H1 (cell line): ENCODE measurements at regions not wholly inside any gene's neighbourhood (a gene's known extent, or its start where the extent isn't known, plus 50 kb on each side); places are given as distances from the start of the nearest gene placed in this dataset.

Experiments
- CTCF ChIA-PET: fragments of 300-600 bp; sonication (Branson Sonifier 250); formaldehyde crosslinking; loops from one replicate; lab custom pipeline; 2021; ENCODE audit not compliant: partially characterized antibody; lab: Charles Lee
- POLR2A ChIA-PET: fragments of 300-600 bp; sonication (Branson Sonifier 250); formaldehyde crosslinking; loops from one replicate; lab custom pipeline; 2021; ENCODE audit warnings: inconsistent platforms; ENCODE audit not compliant: partially characterized antibody; lab: Charles Lee
- DNase-seq, 2 experiments: peaks; one replicate each; pipeline versions ENCODE4 v3.0.0 to v3.0.0-alpha.2; 2010 to 2022; ENCODE audit warnings: low spot score in 2 of 2, low read depth in 1 of 2, mixed read lengths in 1 of 2
- FAIRE-seq: peaks from 2 replicates; lab custom pipeline; 2011; peaks lifted over from hg19 to GRCh38; lab: Jason Lieb, UNC
- H2AFZ ChIP-seq: 2 replicates; pipeline ENCODE4 v1.8.1; 2012; ENCODE audit warnings: low read length, inconsistent platforms
- H2AK5ac ChIP-seq: 2 replicates; pipeline ENCODE4 v1.6.1; 2013; ENCODE audit warnings: low read depth, low read length
- H2BK120ac ChIP-seq: replicated peaks from 2 replicates; pipeline ENCODE3; 2013; ENCODE audit warnings: low read depth, low read length, inconsistent platforms
- H2BK12ac ChIP-seq: 2 replicates; pipeline ENCODE4 v1.6.1; 2013; ENCODE audit warnings: low read depth, low read length
- H2BK15ac ChIP-seq: 2 replicates; pipeline ENCODE4 v1.6.1; 2013; ENCODE audit warnings: low read length
- H2BK20ac ChIP-seq: 2 replicates; pipeline ENCODE4 v1.6.1; 2013; ENCODE audit warnings: low read length
- H2BK5ac ChIP-seq: 2 replicates; pipeline ENCODE4 v1.6.1; 2013; ENCODE audit warnings: low read depth, low read length
- H3K14ac ChIP-seq: 2 replicates; pipeline ENCODE4 v1.6.1; 2013; ENCODE audit warnings: inconsistent platforms; ENCODE audit not compliant: insufficient read length
- H3K18ac ChIP-seq: 2 replicates; pipeline ENCODE4 v1.6.1; 2013; ENCODE audit warnings: low read length; ENCODE audit errors: extremely low read depth
- H3K23ac ChIP-seq: 2 replicates; pipeline ENCODE4 v1.6.1; 2013; ENCODE audit warnings: inconsistent platforms; ENCODE audit not compliant: insufficient read length
- H3K23me2 ChIP-seq: 2 replicates; pipeline ENCODE4 v1.6.1; 2013; ENCODE audit warnings: low read depth, low read length
- H3K27ac ChIP-seq: 2 replicates; pipeline ENCODE4 v1.6.1; 2011; ENCODE audit warnings: low read depth, low read length, inconsistent platforms
- H3K27me3 ChIP-seq, 4 experiments: replicated peaks in 1 of 4; 1 replicate in 1 of 4; 2 replicates in 3 of 4; pipeline versions ENCODE4 v1.6.1 to v1.8.1; 2011 to 2013; ENCODE audit warnings: low read length in 3 of 4, mild to moderate bottlenecking in 3 of 4, inconsistent platforms in 2 of 4, mixed read lengths in 2 of 4, moderate library complexity in 1 of 4; ENCODE audit not compliant: control insufficient read depth in 3 of 4, insufficient read depth in 3 of 4; ENCODE audit errors: extremely low read depth in 1 of 4
- H3K36me3 ChIP-seq, 4 experiments: 2 replicates each; pipeline versions ENCODE4 v1.6.1 to v1.8.1; 2011 to 2013; ENCODE audit warnings: mild to moderate bottlenecking in 4 of 4, low read length in 3 of 4, moderate library complexity in 2 of 4, control low read depth in 1 of 4, inconsistent platforms in 1 of 4; ENCODE audit not compliant: insufficient read depth in 4 of 4, control insufficient read depth in 2 of 4
- H3K4ac ChIP-seq: replicated peaks from 2 replicates; pipeline ENCODE3; 2013; ENCODE audit warnings: low read length, low read depth, mixed read lengths, inconsistent platforms; ENCODE audit not compliant: insufficient read length
- H3K4me1 ChIP-seq, 4 experiments: replicated peaks in 1 of 4; 1 replicate in 1 of 4; 2 replicates in 3 of 4; pipeline versions ENCODE4 v1.6.1 to v1.8.1; 2011 to 2013; ENCODE audit warnings: low read length in 3 of 4, inconsistent platforms in 2 of 4, mixed read lengths in 1 of 4; ENCODE audit not compliant: insufficient read depth in 4 of 4, control insufficient read depth in 3 of 4
- H3K4me2 ChIP-seq, 2 experiments: 2 replicates each; pipeline versions ENCODE4 v1.6.1 to v1.8.1; 2011 to 2013; ENCODE audit warnings: low read depth in 2 of 2, low read length in 2 of 2, control low read depth in 1 of 2, inconsistent platforms in 1 of 2, mild to moderate bottlenecking in 1 of 2; ENCODE audit not compliant: insufficient read depth in 1 of 2
- H3K4me3 ChIP-seq, 4 experiments: fragments of 200-600, 300-600 bp in 1 of 4; sonication (generic), shearing (Covaris generic), sonication (Bioruptor Twin) in 1 of 4; 2 replicates each; pipeline versions ENCODE4 v1.5.1 to v1.8.1; 2011 to 2016; ENCODE audit warnings: low read length in 4 of 4, low read depth in 3 of 4, control low read depth in 2 of 4, inconsistent platforms in 2 of 4, mild to moderate bottlenecking in 2 of 4, mixed read lengths in 1 of 4, moderate library complexity in 1 of 4; ENCODE audit not compliant: insufficient read depth in 2 of 4; ENCODE audit errors: extremely low read depth in 1 of 4
- H3K56ac ChIP-seq: replicated peaks from 2 replicates; pipeline ENCODE3; 2013; ENCODE audit warnings: low read depth, mild to moderate bottlenecking, mixed read lengths, low read length, inconsistent platforms; ENCODE audit not compliant: insufficient read length
- H3K79me1 ChIP-seq: 2 replicates; pipeline ENCODE4 v1.6.1; 2013; ENCODE audit warnings: low read depth, low read length, control low read depth
- H3K79me2 ChIP-seq, 2 experiments: 2 replicates each; pipeline versions ENCODE4 v1.6.1 to v1.8.1; 2012 to 2013; ENCODE audit warnings: low read length in 2 of 2, mild to moderate bottlenecking in 2 of 2, inconsistent platforms in 1 of 2; ENCODE audit not compliant: insufficient read depth in 2 of 2, control insufficient read depth in 1 of 2
- H3K9ac ChIP-seq, 4 experiments: replicated peaks in 1 of 4; 1 replicate in 1 of 4; 2 replicates in 3 of 4; pipeline versions ENCODE4 v1.6.1 to v1.8.1; 2011 to 2013; ENCODE audit warnings: low read depth in 3 of 4, low read length in 3 of 4, control low read depth in 2 of 4, mild to moderate bottlenecking in 2 of 4, moderate library complexity in 2 of 4, inconsistent platforms in 1 of 4; ENCODE audit errors: extremely low read depth in 1 of 4
- H3K9me3 ChIP-seq, 2 experiments: 2 replicates each; pipeline versions ENCODE4 v1.6.1 to v1.8.1; 2012 to 2013; ENCODE audit warnings: mild to moderate bottlenecking in 2 of 2, moderate library complexity in 2 of 2, control low read depth in 1 of 2, inconsistent platforms in 1 of 2, low read depth in 1 of 2, low read length in 1 of 2, mixed read lengths in 1 of 2; ENCODE audit not compliant: insufficient read depth in 2 of 2
- H4K20me1 ChIP-seq, 2 experiments: replicated peaks in 1 of 2; 2 replicates each; pipeline versions ENCODE3 to v1.8.1; 2011 to 2013; ENCODE audit warnings: inconsistent platforms in 2 of 2, low read length in 2 of 2, mild to moderate bottlenecking in 1 of 2; ENCODE audit not compliant: insufficient read depth in 2 of 2, control insufficient read depth in 1 of 2
- H4K5ac ChIP-seq: 2 replicates; pipeline ENCODE4 v1.6.1; 2013; ENCODE audit warnings: low read length, low read depth, mixed read lengths, inconsistent platforms; ENCODE audit not compliant: insufficient read length
- H4K8ac ChIP-seq: 2 replicates; pipeline ENCODE4 v1.8.0; 2013; ENCODE audit warnings: mild to moderate bottlenecking, moderate library complexity, low read length, inconsistent platforms; ENCODE audit not compliant: insufficient read depth; ENCODE audit errors: extremely low read depth
- H4K91ac ChIP-seq: replicated peaks from 2 replicates; pipeline ENCODE3; 2013; ENCODE audit warnings: low read length, mixed read lengths, inconsistent platforms; ENCODE audit not compliant: insufficient read length
- CBX8 ChIP-seq: fragments of 300-800, 300-1000 bp; sonication (generic); IDR thresholded peaks from 2 replicates; pipeline ENCODE4 v1.7.1; 2016; ENCODE audit warnings: low read depth, low read length, borderline replicate concordance
- MAFK ChIP-seq: IDR thresholded peaks from 2 replicates; pipeline ENCODE4 v1.6.1; 2012; ENCODE audit warnings: low read depth, mild to moderate bottlenecking, improper control_type of control experiment, low read length
- POU5F1 ChIP-seq: IDR thresholded peaks from 2 replicates; pipeline ENCODE4 v1.6.1; 2011; ENCODE audit warnings: low read depth, mild to moderate bottlenecking, low read length, moderate library complexity
- WGBS, 2 experiments: shearing (Covaris generic) in 1 of 2; methylation state at CpG; one replicate each; pipeline versions ENCODE4 v1.1.6 to v1.1.7; 2013 to 2015; ENCODE audit warnings: low lambda C conversion rate in 2 of 2, mixed read lengths in 2 of 2, inconsistent platforms in 1 of 2, low coverage in 1 of 2, missing lambda C conversion rate in 1 of 2; ENCODE audit not compliant: insufficient replicate concordance in 2 of 2, insufficient coverage in 1 of 2, insufficient read length in 1 of 2; ENCODE audit errors: extremely low coverage in 1 of 2, missing lambda C conversion rate in 1 of 2; 5-methylcytosine and 5-hydroxymethylcytosine counted together

- Histone ChIP-seq H3K4me2 (no peak overlapping the region), H3K27me3 (no peaks in the 10 kb centered on the region), H2BK20ac (no peak overlapping the region), H3K27ac (no peak overlapping the region), H2BK12ac (no peak overlapping the region), H3K4me3 (no peak overlapping the region), H3K56ac (no peak overlapping the region), H3K4me1 (no peaks in the 10 kb centered on the region), H3K79me2 (no peaks in the 10 kb centered on the region), H2AFZ (no peak overlapping the region), H4K20me1 (peaks cover 0 to 3% of the 10 kb centered on the region in 2 experiments), H3K9ac (no peak overlapping the region), H2BK5ac (no peak overlapping the region; the same call in 1 of the 2 replicates), H3K18ac (no peak overlapping the region), H3K14ac (no peak overlapping the region), H3K36me3 (no peaks in the 10 kb centered on the region), H3K79me1 (no peaks in the 10 kb centered on the region), H3K23ac (no peak overlapping the region), H4K5ac (no peak overlapping the region), H3K9me3 (peaks cover 41 to 74% of the 10 kb centered on the region in 2 experiments), H4K8ac (no peak overlapping the region; the same call in 1 of the 2 replicates), H3K4ac (no peak overlapping the region), H2AK5ac (no peak overlapping the region), H2BK120ac (no peak overlapping the region), H4K91ac (no peak overlapping the region), H2BK15ac (no peak overlapping the region), H3K23me2 (peaks cover 11% of the 10 kb centered on the region; the same call in 1 of the 2 replicates)
- POLR2A ChIA-PET: no interaction called here
- CTCF ChIA-PET: interaction anchor here (1.0 kb wide), 1 partner anchor 20 kb away, joined by 3 read pairs; no protein-coding TSS in a partner anchor
- 81% methylated on average over 12 of the region's 12 CpGs; no CpG with 5 or more reads in 1 of the 2 experiments for WGBS, 2 experiments
- DNase-seq (no peak), FAIRE-seq (no peak)
- TF ChIP-seq POU5F1: no peak
- TF ChIP-seq MAFK: no peak
- no peak for TF ChIP-seq CBX8
Measured at GRCh38 chr1:4298361-4299083, 355.9 kb upstream of the AJAP1 start.
